Fibroblast of lung (primary cell): ENCODE measurements at regions not wholly inside any gene's neighbourhood (a gene's known extent, or its start where the extent isn't known, plus 50 kb on each side); places are given as distances from the start of the nearest gene placed in this dataset.

Experiments used
- DNase-seq, 2 donors: peaks; one replicate each; pipeline versions ENCODE4 v3.0.0 to v3.0.0-alpha.2; 2010; ENCODE audit warnings: low read depth in 2 of 2
- H2AFZ ChIP-seq: 2 replicates; pipeline ENCODE4 v1.5.1; 2012; ENCODE audit warnings: low read length, control low read depth, inconsistent platforms
- H3K27ac ChIP-seq: 2 replicates; pipeline ENCODE4 v1.5.1; 2011; ENCODE audit warnings: low read length, control low read depth; ENCODE audit not compliant: insufficient read depth
- H3K27me3 ChIP-seq: 2 replicates; pipeline ENCODE4 v1.5.1; 2011; ENCODE audit warnings: mild to moderate bottlenecking, low read length; ENCODE audit not compliant: control insufficient read depth, insufficient read depth
- H3K36me3 ChIP-seq: 2 replicates; pipeline ENCODE4 v1.5.1; 2011; ENCODE audit warnings: low read length; ENCODE audit not compliant: control insufficient read depth, insufficient read depth
- H3K4me1 ChIP-seq: 2 replicates; pipeline ENCODE4 v1.5.1; 2011; ENCODE audit warnings: low read length; ENCODE audit not compliant: control insufficient read depth, insufficient read depth; ENCODE audit errors: extremely low read depth
- H3K4me2 ChIP-seq: 2 replicates; pipeline ENCODE4 v1.5.1; 2011; ENCODE audit warnings: low read length, control low read depth; ENCODE audit not compliant: insufficient read depth; ENCODE audit errors: extremely low read depth
- H3K4me3 ChIP-seq, 4 experiments: fragments of 200-600 bp in 1 of 4; sonication (generic) in 1 of 4; replicated peaks in 1 of 4; 2 replicates each; pipeline ENCODE4 v1.5.1; 2011 to 2016; ENCODE audit warnings: low read length in 4 of 4, low read depth in 3 of 4, mild to moderate bottlenecking in 3 of 4, control low read depth in 2 of 4, inconsistent platforms in 1 of 4, mixed read lengths in 1 of 4; ENCODE audit not compliant: insufficient read depth in 1 of 4; ENCODE audit errors: control extremely low read depth in 1 of 4
- H3K79me2 ChIP-seq: 2 replicates; pipeline ENCODE4 v1.5.1; 2012; ENCODE audit warnings: mild to moderate bottlenecking, low read length, inconsistent platforms; ENCODE audit not compliant: control insufficient read depth, insufficient read depth
- H3K9ac ChIP-seq: 2 replicates; pipeline ENCODE4 v1.5.1; 2011; ENCODE audit warnings: mild to moderate bottlenecking, low read length, control low read depth; ENCODE audit not compliant: insufficient read depth
- H3K9me3 ChIP-seq: 2 replicates; pipeline ENCODE4 v1.5.1; 2012; ENCODE audit warnings: low read depth, low read length; ENCODE audit not compliant: control insufficient read depth, insufficient read depth
- H4K20me1 ChIP-seq: 2 replicates; pipeline ENCODE4 v1.5.1; 2011; ENCODE audit warnings: low read length; ENCODE audit not compliant: control insufficient read depth, insufficient read depth; ENCODE audit errors: extremely low read depth
- CTCF ChIP-seq, 2 donors: IDR thresholded peaks in 1 of 2; conservative IDR thresholded peaks in 1 of 2; 1 replicate in 1 of 2; 2 replicates in 1 of 2; pipeline ENCODE4 v1.5.1; 2011 to 2012; ENCODE audit warnings: low read length in 2 of 2, control low read depth in 1 of 2, inconsistent platforms in 1 of 2, low read depth in 1 of 2, mild to moderate bottlenecking in 1 of 2
- EZH2 ChIP-seq: IDR thresholded peaks from 2 replicates; pipeline ENCODE4 v1.5.1; 2012; ENCODE audit warnings: low read length, control low read depth, mild to moderate bottlenecking; ENCODE audit errors: missing control alignments

- H3K27ac ChIP-seq, result no peak overlapping the region
- no peak overlapping the region for H3K4me2 ChIP-seq
- TF ChIP-seq EZH2, result no peak
- no peak for TF ChIP-seq CTCF (conservative IDR thresholded peaks at IDR 0.05 in 1 of 2, IDR thresholded peaks at IDR 0.05 in 1 of 2; ENCODE audit: low read depth in 1 of 2, low read length in 2 of 2)
- H3K36me3 ChIP-seq, result no peaks in the 10 kb centered on the region
- no peaks in the 10 kb centered on the region for H3K4me1 ChIP-seq
- H4K20me1 ChIP-seq, result no peaks in the 10 kb centered on the region
- no peaks in the 10 kb centered on the region for H3K79me2 ChIP-seq
- no peak overlapping the region for H3K9ac ChIP-seq
- no peak overlapping the region for H2AFZ ChIP-seq
- no peaks in the 10 kb centered on the region for H3K9me3 ChIP-seq
- no peaks in the 10 kb centered on the region for H3K27me3 ChIP-seq
- no peak overlapping the region for H3K4me3 ChIP-seq
- DNase-seq, result no peak
Observed at GRCh38 chr5:62985749-62986148, 407.1 kb downstream of the LRRC70 start.

GRCh38 chr5:62982348-62982747 is 403.7 kb downstream of the LRRC70 start:
- no peak overlapping the region for H2AFZ ChIP-seq
- no peak overlapping the region for H3K9ac ChIP-seq
- no peak overlapping the region for H3K27ac ChIP-seq
- no peaks in the 10 kb centered on the region for H4K20me1 ChIP-seq
- no peaks in the 10 kb centered on the region for H3K9me3 ChIP-seq
- no peaks in the 10 kb centered on the region for H3K4me1 ChIP-seq
- no peaks in the 10 kb centered on the region for H3K36me3 ChIP-seq
- TF ChIP-seq CTCF (conservative IDR thresholded peaks at IDR 0.05 in 1 of 2, IDR thresholded peaks at IDR 0.05 in 1 of 2; ENCODE audit: low read depth in 1 of 2, low read length in 2 of 2), result no peak
- TF ChIP-seq EZH2, result no peak
- no peak overlapping the region for H3K4me3 ChIP-seq
- no peak for DNase-seq
- no peaks in the 10 kb centered on the region for H3K79me2 ChIP-seq
- H3K4me2 ChIP-seq, result no peak overlapping the region
- H3K27me3 ChIP-seq, result no peaks in the 10 kb centered on the region

GRCh38 chr5:62980884-62981283 is 402.3 kb downstream of the LRRC70 start:
- Histone ChIP-seq H2AFZ (no peak overlapping the region), H3K4me3 (no peak overlapping the region), H3K79me2 (no peaks in the 10 kb centered on the region), H3K9ac (no peak overlapping the region), H4K20me1 (no peaks in the 10 kb centered on the region), H3K4me1 (no peaks in the 10 kb centered on the region), H3K27me3 (no peaks in the 10 kb centered on the region), H3K9me3 (no peaks in the 10 kb centered on the region), H3K27ac (no peak overlapping the region), H3K4me2 (no peak overlapping the region), H3K36me3 (no peaks in the 10 kb centered on the region)
- no peak for TF ChIP-seq EZH2
- no peak for DNase-seq
